Breast epithelium (tissue), 3 donors: ENCODE measurements at regions not wholly inside any gene's neighbourhood (a gene's known extent, or its start where the extent isn't known, plus 50 kb on each side); places are given as distances from the start of the nearest gene placed in this dataset.

ENCODE experiments used
- CTCF ChIP-seq, 3 donors: fragments of 450-650 bp; IDR thresholded peaks; one replicate each; pipeline ENCODE4 v1.5.1; 2016 to 2017; ENCODE audit warnings: antibody characterized with exemption in 3 of 3, mild to moderate bottlenecking in 3 of 3, moderate library complexity in 3 of 3
- POLR2A ChIP-seq: fragments of 450-650 bp; IDR thresholded peaks from one replicate; pipeline ENCODE4 v1.6.1; 2016; ENCODE audit warnings: antibody characterized with exemption, mild to moderate bottlenecking, moderate library complexity
- POLR2AphosphoS5 ChIP-seq, 3 donors: sonication (generic); formaldehyde crosslinking; IDR thresholded peaks; one replicate each; pipeline ENCODE4 v1.6.1; 2017; ENCODE audit warnings: antibody characterized with exemption in 3 of 3

GRCh38 chr7:115198143-115198542, 276.2 kb downstream of the MDFIC start:
- TF ChIP-seq CTCF (IDR thresholded peaks at IDR 0.05): no peak
- no peak for TF ChIP-seq POLR2AphosphoS5 (IDR thresholded peaks at IDR 0.05)
- no peak for TF ChIP-seq POLR2A
